ENCODE measurements at regions not wholly inside any gene's neighbourhood (a gene's known extent, or its start where the extent isn't known, plus 50 kb on each side); places are given as distances from the start of the nearest gene placed in this dataset.

DNA sequence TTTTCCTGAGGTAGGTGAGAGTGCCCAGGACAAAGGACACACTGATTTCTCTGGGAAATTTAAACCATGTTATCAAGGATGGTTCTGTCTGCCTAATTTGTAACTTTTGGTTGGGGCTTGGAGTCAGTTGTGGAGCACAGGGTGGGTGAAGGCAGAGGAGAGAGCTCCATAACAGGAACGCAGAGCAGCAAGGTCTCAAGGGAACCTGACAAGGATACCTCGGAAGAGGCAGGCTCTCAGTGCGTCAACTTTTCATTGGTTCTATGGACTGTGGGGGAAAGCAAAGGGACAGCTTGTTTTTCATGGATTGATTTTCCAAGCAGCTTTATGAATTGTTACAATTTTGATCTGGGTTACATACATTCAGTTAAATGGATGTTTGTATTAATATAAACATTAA, 110.4 kb downstream of the SLIT2 start:
- Histone ChIP-seq H2AK9ac (replicated peaks; ENCODE audit: low read depth, low read length, poor library complexity) (no peak overlapping the region), H2AK5ac (ENCODE audit: low read depth, low read length) (no peak overlapping the region), H3K9ac (ENCODE audit: low read depth, low read length) (no peak overlapping the region), H3K27me3 (ENCODE audit: control insufficient read depth, insufficient read depth, low read length) (no peaks in the 10 kb centered on the region), H2BK120ac (ENCODE audit: low read depth, low read length) (no peak overlapping the region), H3K9me1 (ENCODE audit: insufficient read depth, low read length) (peaks cover 3% of the 10 kb centered on the region; the same call in 1 of the 2 replicates), H3K4me2 (ENCODE audit: low read depth, low read length) (no peak overlapping the region), H3K9me3 (ENCODE audit: control insufficient read depth, insufficient read depth, low read length) (no peaks in the 10 kb centered on the region), H3K79me1 (ENCODE audit: low read depth in 1 of 2, low read length in 2 of 2) (no peaks in the 10 kb centered on the region), H4K8ac (ENCODE audit: low read depth in 2 of 2, low read length in 2 of 2) (no peak overlapping the region), H4K5ac (ENCODE audit: low read depth, low read length) (no peak overlapping the region), H3K27ac (ENCODE audit: insufficient read depth, low read length) (no peak overlapping the region), H3K23ac (ENCODE audit: low read depth, low read length) (no peak overlapping the region), H4K20me1 (ENCODE audit: insufficient read depth, low read length) (no peaks in the 10 kb centered on the region), H3K4me1 (ENCODE audit: control insufficient read depth, insufficient read depth, low read length) (no peaks in the 10 kb centered on the region), H2BK5ac (ENCODE audit: low read depth, low read length, poor library complexity, severe bottlenecking) (no peak overlapping the region), H3K56ac (ENCODE audit: extremely low read depth, insufficient read depth, low read length) (no peak overlapping the region), H3K36me3 (ENCODE audit: control insufficient read depth, insufficient read depth, low read length) (no peaks in the 10 kb centered on the region), H3K4ac (ENCODE audit: low read depth, low read length) (no peak overlapping the region; the same call in 1 of the 2 replicates), H4K91ac (ENCODE audit: insufficient read depth, low read depth, low read length) (no peak overlapping the region), H2BK20ac (ENCODE audit: low read depth, low read length) (0 out of 2 replicates have a peak overlapping the region, but pooled peaks have one; percentile 18), H3K18ac (ENCODE audit: low read depth, low read length) (no peak overlapping the region), H2AFZ (replicated peaks; ENCODE audit: low read length, poor library complexity) (no peak overlapping the region), H3K14ac (replicated peaks; ENCODE audit: low read depth, low read length) (peak overlapping the region; percentile 16), H2BK15ac (ENCODE audit: low read depth, low read length) (no peak overlapping the region), H3K4me3 (ENCODE audit: insufficient read depth, low read depth, low read length) (no peak overlapping the region)
- dilution Hi-C loops (cut with HindIII; ENCODE audit: low sequenced_read_pairs, unreplicated experiment) = no loop called here
- ChIA-PET POLR2A (ENCODE audit: unreplicated experiment) (no interaction called here), CTCF (no interaction called here)
- in situ Hi-C loops (cut with MboI; ENCODE audit: low sequenced_read_pairs) = no loop called here
- DNase-seq (no peak), ATAC-seq (ENCODE audit: low read depth) (no peak)
- WGBS, 2 experiments (ENCODE audit: extremely low coverage in 2 of 2, insufficient read length in 1 of 2) = 100% methylated on average over 2 of the region's 3 CpGs; no CpG with 5 or more reads in 1 of the 2 experiments
- BruUV-seq (replicated peaks) = no TSS peak
- intact Hi-C loops (cut with micrococcal nuclease) = no loop called here
- no peak for TF ChIP-seq RFX5 (IDR thresholded peaks at IDR 0.05; ENCODE audit: low read depth, low read length)
- no peak for TF ChIP-seq MAFK (IDR thresholded peaks at IDR 0.05; ENCODE audit: low read depth, low read length)
- TF ChIP-seq CHD1 (IDR thresholded peaks at IDR 0.05; ENCODE audit: low read depth, low read length) = no peak
- TF ChIP-seq, protein P1, sequence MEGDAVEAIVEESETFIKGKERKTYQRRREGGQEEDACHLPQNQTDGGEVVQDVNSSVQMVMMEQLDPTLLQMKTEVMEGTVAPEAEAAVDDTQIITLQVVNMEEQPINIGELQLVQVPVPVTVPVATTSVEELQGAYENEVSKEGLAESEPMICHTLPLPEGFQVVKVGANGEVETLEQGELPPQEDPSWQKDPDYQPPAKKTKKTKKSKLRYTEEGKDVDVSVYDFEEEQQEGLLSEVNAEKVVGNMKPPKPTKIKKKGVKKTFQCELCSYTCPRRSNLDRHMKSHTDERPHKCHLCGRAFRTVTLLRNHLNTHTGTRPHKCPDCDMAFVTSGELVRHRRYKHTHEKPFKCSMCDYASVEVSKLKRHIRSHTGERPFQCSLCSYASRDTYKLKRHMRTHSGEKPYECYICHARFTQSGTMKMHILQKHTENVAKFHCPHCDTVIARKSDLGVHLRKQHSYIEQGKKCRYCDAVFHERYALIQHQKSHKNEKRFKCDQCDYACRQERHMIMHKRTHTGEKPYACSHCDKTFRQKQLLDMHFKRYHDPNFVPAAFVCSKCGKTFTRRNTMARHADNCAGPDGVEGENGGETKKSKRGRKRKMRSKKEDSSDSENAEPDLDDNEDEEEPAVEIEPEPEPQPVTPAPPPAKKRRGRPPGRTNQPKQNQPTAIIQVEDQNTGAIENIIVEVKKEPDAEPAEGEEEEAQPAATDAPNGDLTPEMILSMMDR (conservative IDR thresholded peaks at IDR 0.05; ENCODE audit: low read depth, low read length) = no peak
- TF ChIP-seq FOS (IDR thresholded peaks at IDR 0.05; ENCODE audit: low read depth, low read length) = no peak
- TF ChIP-seq POLR2A (IDR thresholded peaks at IDR 0.05; ENCODE audit: low read depth, low read length) = no peak
- no peak for TF ChIP-seq RAD21 (IDR thresholded peaks at IDR 0.05; ENCODE audit: low read length)
- TF ChIP-seq MAZ (IDR thresholded peaks at IDR 0.05; ENCODE audit: borderline replicate concordance, low read depth, low read length) = no peak
- TF ChIP-seq, protein P2, sequence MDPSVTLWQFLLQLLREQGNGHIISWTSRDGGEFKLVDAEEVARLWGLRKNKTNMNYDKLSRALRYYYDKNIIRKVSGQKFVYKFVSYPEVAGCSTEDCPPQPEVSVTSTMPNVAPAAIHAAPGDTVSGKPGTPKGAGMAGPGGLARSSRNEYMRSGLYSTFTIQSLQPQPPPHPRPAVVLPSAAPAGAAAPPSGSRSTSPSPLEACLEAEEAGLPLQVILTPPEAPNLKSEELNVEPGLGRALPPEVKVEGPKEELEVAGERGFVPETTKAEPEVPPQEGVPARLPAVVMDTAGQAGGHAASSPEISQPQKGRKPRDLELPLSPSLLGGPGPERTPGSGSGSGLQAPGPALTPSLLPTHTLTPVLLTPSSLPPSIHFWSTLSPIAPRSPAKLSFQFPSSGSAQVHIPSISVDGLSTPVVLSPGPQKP (IDR thresholded peaks at IDR 0.05; ENCODE audit: borderline replicate concordance, low read depth, low read length) = no peak
- TF ChIP-seq MXI1 (IDR thresholded peaks at IDR 0.05; ENCODE audit: borderline replicate concordance, low read depth, low read length) = no peak
- TF ChIP-seq CEBPB (IDR thresholded peaks at IDR 0.05; ENCODE audit: low read depth, low read length) = no peak
- TF ChIP-seq SMC3 (IDR thresholded peaks at IDR 0.05; ENCODE audit: low read depth, low read length) = no peak
